M059J (cell line): ENCODE measurements at regions not wholly inside any gene's neighbourhood (a gene's known extent, or its start where the extent isn't known, plus 50 kb on each side); places are given as distances from the start of the nearest gene placed in this dataset.
A peak's percentile ranks its signal among the peaks of the same experiment; 100 is the strongest.

ENCODE experiments used
- DNase-seq: peaks from one replicate; pipeline ENCODE4 v3.0.0-alpha.2; 2012; ENCODE audit warnings: low read depth

DNA sequence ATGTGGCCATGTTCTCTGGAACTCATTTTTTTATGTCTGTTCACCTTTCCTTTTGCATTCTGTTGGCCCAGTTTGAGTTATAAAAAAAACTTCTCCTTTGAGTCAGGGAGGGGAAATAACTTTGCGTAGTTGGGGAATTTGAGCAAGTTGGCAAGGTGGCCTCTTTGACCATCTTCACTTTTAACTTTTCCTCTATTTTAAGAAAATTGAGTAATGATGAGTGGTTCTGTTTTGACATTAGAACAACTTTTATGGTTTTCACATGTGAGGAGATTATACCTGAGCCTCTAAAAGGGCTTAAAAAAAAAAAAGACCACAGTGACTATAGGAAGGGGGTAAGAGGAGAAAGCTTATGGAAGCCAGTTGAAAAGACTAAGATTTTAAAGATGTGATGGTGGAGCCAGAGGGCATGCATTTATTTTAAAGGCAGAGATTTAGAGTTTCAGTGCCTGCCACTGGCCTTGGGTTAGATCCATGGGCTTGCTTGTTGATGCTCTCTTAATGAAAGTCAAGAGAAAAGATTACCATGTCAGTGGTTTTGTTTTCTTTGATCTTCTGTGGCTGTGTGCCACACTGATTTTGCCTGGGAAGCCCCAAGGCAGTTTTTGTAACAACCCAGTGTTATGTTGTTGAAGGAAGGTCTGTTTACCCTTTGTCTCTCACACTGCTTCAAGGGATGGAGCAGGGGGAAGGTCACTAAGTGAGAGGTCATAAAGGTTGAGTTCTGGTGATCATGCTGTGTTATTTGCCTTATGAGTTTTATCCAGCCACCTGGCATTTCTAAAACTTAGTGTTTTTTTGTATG, 219.7 kb upstream of the CD180 start:
- peak; percentile 27 for DNase-seq

DNA sequence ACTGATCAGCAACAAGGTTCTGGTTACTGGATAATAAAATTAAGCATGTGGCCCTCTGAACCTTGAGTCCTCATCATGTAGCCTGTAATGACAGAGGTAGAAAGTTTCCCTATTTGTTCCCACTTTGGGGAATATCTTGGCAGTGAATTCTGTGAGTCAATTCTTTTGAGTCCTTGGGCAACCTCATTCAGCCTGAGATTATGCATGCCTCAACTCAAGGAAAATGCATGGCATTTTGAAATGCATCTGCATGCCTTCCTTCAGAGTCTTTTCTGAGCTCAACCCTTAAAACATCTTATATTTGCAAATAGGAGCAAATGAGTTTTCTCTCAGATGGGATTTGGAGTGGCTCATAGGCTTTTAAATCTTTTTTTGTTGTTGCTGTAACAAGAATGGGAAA, 218.1 kb upstream of the CD180 start:
- DNase-seq, result no peak

DNA sequence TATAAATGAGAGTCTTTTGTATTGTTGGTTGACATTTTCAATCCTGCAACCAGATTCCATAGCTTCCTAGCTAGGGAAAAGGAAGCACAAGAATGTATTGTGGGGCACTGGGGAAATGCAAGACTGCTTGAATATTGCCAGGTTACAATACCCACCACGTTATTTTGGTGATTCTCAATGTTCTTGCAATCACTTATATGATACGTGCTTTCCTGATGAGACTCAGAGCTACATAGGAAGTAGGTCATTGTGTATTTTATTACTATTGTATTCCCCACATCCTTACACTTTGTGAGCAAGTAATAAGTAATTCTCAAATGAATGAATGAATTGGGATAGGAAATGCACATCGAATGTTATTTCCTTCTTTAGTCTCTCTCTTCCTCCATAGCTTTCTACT, 217.1 kb upstream of the CD180 start:
- no peak for DNase-seq

DNA sequence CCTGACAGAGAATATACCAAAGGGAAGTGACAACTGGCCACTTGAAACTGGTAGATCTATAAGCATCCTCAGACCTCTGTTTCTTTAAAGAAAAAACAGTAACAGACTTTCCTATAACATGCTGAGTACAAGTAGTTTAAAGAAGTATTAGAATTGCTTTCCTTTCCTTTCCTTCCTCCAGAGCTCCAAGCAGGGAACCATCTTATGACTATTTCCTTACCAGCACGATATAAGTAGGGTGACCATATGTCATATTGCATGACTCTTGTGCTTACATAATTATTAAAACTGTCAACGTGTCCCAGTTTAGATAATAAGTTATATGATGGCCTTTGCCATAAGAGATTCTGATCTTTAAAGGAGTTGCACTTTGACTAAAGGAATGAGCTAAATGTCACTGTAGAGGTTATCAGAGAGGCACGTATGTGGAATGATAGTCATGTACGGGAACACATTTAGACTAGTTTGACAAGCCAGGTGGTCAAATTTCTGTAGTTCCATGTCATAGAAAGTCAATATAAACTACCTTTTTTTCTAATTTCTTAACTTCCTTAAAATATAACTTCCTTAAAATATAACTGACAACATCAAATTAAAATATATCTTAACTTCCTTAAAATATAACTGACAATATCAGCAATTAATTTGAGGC, 212.7 kb upstream of the CD180 start:
- DNase-seq, result no peak

DNA sequence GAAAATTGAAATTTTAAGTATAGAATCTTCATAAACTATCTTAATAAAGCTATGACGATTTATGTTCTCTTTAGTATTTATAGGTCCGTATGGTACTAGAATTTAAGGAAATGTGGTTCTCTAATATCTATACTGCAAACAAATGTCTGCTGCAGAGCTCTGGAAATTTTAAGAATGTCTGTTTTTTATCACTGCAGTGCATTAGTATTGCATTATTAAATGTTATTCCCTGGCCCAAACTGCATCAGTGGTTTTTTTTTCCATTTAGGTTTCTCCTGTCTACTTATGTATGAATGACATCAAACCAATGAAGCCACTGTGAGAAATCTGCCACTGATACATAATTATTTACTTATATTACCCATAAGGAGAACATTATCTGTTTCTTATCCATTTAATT, 211.4 kb upstream of the CD180 start:
- no peak for DNase-seq

DNA sequence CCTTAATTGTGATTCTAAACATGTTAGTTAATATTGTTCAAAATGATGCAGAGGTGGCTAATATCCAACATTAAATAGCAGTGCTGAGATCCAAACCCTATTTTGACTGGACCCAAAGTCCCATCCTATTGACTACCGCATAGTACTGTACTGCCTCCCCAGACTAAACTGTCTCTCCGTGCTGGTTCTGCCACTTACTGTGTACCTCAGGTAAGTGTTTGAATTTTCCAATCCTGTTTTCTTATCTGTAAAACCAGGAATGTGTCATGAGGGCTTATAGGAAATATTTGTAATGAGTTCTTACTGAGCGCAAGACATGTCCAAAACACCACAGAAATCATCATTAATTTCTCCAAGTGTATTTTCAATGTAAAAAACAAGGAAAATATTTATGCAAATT, 209.2 kb upstream of the CD180 start:
- DNase-seq, result no peak

DNA sequence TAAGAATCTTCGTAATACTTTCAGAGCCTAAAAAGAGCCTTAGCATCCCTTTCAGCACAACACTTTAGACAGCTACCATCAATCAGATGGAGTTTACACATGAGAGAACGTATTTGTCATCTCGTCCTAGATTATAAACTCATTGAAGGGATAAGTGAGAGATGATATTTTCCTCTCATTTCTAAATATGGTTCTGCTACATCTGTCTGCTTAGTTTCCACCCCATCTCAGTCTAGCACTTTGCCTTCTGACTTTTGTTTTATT, 208.4 kb upstream of the CD180 start:
- DNase-seq, result no peak

DNA sequence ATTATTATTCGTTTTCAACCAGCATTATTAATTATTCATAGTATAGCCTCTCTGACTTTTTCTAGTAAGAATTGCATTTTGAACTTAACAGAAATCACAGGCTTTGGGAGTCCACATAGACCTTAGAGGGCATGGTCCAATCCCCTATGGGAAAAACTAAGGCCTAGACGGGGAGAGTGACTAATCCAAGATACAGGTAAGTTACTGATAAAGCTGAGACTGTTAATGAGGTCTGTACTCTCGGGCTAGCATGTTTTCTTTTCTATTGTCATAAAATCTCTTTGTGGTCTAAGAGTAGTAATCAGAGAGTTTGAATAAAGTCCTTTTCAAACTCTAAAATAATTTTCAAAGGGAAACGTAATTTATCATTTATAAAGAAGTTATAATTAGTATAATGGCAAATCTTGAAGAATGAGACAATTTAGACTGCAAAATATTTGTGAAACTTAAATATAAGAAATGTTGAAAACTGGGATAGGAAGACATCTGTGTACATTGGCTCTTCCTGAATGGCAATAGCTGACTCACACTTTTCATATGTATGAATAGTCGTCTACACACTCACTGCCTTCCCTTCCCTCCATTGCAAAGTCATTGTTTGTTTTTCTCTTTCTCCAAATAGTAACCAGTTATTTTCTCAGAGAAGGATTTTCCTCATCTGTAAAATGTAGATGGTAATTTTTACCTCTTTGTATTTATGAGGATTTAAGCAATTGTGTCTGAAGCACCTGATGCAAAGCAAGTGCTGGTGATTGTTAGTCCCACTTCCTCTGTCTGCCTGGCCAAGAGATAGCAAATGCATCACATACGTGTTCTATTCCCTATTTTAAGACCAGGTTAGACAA, 207.9 kb upstream of the CD180 start:
- DNase-seq, result no peak

DNA sequence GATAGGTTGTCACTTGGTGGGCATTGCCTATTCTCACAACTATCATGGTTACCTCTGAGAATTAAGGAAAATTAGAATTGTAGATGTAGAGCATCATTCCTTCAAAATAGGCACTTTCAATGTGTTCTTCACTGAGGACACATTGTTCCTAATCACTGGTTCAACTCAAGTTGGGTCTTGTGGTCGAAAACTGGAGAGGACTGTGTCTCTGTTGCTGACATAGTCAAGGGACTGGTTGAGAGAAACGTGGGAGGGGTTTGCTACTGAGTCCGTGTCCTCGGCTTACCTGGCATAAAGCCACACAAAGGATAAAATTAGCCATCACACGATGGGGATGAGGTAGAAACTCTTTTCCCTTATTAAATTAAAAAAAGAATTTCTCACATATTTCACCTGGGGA, 205.9 kb upstream of the CD180 start:
- no peak for DNase-seq

DNA sequence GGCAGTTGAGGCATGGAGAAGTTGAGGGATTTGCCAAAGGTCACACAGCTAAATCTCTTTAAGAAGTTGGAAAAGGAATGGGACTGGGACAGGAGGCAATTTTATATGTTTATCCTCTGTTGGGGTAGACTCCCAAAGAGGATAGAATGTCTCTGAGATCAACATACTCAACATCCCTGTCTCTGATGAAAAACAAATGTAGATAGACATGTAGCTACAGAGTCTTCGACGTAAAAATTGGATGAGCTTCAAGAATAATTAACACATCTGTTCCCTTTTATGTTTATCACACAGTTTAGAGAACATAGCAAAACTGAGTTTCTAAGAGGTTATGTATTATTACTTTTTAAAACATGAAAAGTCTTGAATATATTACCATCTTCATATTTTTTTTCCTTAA, 204.6 kb upstream of the CD180 start:
- no peak for DNase-seq

DNA sequence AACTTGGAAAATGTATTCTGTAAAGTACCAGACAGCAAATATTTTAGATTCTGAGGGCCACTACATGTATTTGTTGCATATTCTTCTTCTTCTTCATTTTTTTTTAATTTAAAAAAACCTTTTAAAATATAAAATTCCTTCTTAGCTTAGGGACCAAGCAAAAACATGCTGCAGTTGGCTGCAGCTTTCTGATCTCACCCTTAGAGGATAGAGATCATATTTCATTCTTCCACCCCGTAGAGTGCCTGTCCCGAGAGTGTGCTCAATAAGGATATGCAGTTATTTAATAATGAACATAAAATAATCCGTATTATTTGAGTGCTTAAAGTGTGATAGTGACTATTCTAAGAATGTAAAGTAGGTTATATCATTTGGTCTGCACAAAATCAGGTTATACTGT, 204.2 kb upstream of the CD180 start:
- no peak for DNase-seq

DNA sequence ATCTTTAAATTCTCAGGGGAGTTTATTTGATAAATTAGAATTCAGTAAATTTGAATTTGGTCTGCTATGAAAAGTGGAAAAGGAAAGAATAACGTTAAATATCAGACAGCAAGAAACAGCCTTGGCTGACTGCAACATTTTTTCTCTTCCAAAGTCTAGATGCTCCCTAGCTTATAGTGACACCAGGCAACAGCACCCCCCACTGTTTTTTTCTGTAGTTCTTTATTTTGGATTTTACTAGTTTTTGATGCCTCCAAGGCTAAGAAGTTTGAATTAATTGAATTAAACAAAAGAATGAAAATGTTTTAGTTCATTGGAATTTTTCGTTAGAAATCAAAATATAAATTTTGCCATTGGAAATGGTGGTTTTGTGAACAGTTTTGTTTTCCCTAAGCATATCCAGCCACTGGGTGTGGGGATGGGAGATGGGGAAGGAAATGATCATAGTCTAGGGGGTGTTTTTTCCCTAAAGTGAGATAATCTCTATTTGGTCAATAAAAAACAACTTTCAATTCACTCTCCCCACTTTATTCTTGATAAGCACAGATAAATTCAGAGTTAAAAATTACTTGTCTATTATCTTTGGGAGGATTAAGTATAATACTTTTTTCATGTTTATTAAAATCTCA, 199.3 kb upstream of the CD180 start:
- no peak for DNase-seq

DNA sequence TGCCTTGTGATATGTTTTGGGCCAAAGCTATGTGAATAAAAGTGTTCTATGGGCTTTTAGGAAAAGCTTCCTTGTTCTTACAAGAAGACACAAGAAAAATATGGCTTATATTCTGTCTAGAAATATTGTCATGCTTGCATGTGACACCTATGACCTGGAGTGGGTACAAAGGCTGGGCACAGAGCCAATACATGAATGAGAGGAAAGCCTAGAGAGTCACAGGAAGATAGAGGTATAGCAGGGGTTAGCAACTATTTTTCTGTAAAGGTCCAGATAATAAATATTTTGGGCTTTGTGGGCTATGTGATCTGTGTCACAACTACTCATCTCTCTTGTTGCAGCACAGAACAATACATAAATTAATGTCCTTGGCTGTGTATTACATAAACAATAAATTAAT, 196.6 kb upstream of the CD180 start:
- no peak for DNase-seq

DNA sequence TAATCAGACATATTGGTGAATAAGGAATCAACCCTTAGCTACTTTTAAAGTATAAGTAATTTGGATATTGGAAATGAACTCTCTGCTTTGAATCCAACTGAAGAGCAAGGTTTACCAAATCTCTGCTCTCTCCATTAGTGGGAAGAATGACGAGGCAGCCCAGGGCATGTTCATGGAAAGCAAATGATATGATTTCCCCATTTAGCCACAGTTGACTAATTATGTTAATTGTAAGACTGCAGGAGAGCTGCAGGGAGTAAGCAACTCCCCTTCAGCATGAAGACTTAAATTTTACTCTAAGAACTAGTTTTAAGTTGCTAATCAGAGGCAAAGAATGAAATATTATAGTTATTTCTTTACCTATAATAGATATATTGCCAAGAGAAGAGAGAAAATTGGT, 194.3 kb upstream of the CD180 start:
- no peak for DNase-seq

DNA sequence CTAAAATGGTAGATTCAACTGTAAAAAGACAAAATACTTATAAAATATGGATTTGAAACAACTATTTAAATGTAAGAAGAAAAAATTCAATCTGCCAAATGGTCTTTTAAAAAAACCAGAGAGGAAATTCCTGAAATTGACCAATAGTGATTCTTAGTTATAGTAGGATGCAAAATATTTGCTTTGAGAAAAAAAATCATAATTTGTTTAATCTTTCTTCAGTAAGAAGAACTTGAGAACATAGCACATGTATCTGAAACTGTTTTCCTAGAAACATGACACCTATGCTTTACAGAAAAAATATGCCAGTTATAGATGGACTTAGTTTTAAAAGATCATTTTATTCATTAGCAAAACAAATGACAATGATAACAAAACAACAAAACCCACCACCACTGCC, 186.9 kb upstream of the CD180 start:
- DNase-seq, result no peak

DNA sequence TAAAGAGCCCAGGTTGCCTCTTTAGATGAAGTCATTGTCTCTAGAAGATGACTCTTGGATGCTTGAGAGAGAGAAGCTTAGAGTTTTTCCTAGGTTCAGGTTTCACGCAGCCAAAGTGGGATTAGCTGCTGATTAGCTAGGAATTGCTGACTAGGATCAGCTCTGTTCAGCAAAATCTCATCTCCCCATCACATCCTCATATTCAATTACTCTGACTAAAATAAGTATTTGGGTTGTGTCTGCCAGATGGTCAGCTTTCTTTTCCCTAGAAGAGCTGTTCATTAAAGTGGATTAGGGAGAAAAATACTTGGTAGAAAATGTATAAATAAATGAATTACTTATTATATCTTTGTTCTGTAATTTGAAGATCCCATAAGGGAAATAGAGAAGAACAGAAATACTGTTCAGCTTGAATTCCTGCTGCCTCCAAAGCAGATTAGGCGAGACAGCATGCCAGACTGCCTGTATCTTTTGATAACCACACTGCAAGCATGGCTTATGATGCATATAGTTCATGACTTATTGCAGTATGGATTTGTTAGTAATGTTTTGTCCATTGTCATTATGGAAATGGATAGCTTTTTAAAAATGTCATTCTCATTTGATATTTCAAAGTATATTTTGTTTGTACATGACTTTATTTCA, 184.8 kb upstream of the CD180 start:
- no peak for DNase-seq

DNA sequence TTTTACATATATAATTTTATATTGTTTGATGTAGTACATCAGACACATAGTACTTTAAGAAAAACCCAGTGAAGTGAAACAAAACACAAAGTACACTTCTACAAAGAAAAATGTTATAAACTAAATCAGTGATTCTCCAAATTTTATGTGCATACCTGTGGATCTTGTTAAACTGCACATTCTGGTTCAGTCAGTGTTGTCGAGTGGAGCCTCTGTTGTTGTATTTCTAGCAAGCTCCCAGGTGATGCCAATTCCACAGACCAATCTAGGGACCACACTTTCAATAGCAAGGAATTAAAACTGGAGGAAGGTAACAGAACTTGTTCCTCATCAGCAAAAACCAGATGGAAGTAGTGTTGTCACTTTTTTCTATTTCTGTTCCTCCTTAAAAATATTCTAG, 183.8 kb upstream of the CD180 start:
- no peak for DNase-seq

DNA sequence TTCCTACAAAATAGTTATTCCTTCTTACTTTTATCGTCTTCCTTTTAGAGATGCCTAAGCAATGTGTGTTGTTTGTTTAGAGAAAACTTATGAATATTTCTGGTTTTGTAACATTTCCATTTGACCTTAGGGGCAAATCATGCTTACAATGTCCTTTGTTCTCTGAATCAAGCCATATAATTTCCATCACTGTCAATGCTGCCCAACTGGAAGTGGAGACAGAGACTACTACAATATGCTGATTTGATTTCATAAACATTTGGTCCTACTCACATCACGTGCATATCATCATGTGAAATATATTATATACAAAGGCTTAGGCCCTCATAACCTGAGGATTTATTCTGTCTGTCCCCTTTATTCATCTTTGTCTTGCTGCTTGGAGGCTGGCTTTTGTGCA, 183.2 kb upstream of the CD180 start:
- no peak for DNase-seq

DNA sequence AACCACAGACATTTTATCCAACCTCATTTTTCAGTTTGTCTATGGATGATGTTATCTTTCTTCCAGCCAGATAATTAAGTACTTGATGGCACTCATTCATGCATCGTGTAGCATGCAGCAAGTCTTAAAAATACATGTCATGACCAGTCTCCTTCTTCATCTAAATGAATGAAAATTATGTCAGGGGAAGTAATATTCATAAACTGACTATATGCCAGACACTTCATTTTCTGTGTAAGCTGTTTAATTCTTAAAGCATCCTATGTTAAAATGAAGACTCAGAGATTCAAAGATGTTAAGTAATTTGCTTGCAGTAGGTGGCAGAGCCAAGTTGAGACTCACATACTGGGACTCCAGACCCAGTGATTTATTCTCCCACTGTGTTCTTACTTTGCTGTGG, 181.7 kb upstream of the CD180 start:
- no peak for DNase-seq

DNA sequence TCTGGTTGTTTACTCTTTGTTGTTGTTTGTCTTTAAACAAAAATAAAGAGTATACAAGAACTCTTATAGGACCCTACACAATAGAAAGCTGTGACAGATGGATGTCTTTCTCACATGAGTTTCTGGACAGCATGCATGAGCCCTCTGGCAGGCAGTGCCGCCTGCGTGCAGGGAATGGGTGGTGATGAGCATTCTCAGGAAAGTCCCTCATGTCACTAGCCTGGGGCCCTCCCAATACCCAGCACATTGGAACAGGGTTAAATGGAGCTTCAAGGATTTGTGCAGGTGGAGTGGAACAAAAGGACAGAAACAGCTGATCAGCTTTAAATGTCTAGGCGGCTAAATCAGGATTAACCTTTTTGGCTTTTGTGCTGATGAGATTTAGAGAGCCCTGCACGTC, 181.0 kb upstream of the CD180 start:
- DNase-seq, result no peak

DNA sequence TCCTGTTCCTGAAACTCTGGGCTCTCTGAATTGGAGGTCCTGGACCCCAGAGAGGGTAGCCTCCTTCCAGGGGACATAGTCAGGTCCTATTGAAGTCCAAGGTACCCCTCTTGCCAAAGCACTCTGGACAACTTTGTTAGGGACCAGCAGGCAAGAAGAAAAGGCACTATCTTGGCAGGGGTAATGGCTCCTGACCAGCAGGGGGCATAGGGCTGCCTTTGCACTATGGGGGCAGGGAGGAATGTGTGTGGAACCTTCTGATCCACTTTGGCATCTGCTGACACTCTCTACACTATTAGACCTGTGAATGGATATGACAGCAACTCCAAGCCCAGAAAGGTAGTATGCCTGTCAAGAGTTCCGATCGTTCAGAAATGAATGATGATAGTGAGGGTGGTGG, 179.0 kb upstream of the CD180 start:
- no peak for DNase-seq

DNA sequence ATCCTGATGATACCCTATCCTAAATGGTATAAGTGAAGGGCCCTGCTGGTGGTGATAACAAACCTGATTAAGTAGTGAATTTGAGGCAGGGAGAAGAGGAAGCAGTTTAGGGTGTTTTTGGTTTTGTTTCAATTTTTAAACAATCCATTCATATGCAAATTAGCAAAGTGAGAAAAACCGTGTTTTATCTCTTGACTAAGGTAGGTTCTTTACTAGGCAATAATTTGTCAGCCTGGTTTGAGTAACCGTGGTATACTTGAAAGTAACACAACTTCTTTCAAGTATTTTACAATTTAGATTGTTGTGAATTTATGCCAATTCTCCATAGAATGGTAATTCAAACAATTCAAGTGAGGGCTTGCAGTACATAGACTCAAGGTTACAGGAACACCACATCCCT, 177.8 kb upstream of the CD180 start:
- DNase-seq, result no peak
